ENCODE measurements at regions not wholly inside any gene's neighbourhood (a gene's known extent, or its start where the extent isn't known, plus 50 kb on each side); places are given as distances from the start of the nearest gene placed in this dataset.

GRCh38 chr1:11338284-11338924 lies 65.4 kb downstream of the UBIAD1 start:
- Histone ChIP-seq H3K9me2 (replicated peaks; ENCODE audit: insufficient read depth, low read length) (no peaks in the 10 kb centered on the region), H3K4me3 (ENCODE audit: insufficient read depth, low read length, poor library complexity, severe bottlenecking) (no peak overlapping the region), H3K27ac (ENCODE audit: low read depth, low read length) (no peak overlapping the region), H4K20me1 (ENCODE audit: low read depth, low read length) (no peaks in the 10 kb centered on the region), H3F3A (ENCODE audit: insufficient read depth) (no peaks in the 10 kb centered on the region), H3K36me3 (ENCODE audit: low read length) (no peaks in the 10 kb centered on the region), H3K27me3 (ENCODE audit: low read length) (no peaks in the 10 kb centered on the region), H3K9me3 (ENCODE audit: insufficient read depth, low read length) (no peaks in the 10 kb centered on the region), H3K9ac (ENCODE audit: low read length) (no peak overlapping the region), H3K4me2 (ENCODE audit: low read depth, low read length, poor library complexity, severe bottlenecking) (no peak overlapping the region), H2AFZ (ENCODE audit: low read depth, low read length, severe bottlenecking) (no peak overlapping the region), H3K79me2 (ENCODE audit: insufficient read depth, low read length) (no peaks in the 10 kb centered on the region)
- no peak for TF ChIP-seq CTCF (IDR thresholded peaks at IDR 0.05; ENCODE audit: insufficient read depth, low read length, poor library complexity, severe bottlenecking)
- TF ChIP-seq EZH2phosphoT487 (conservative IDR thresholded peaks at IDR 0.05; ENCODE audit: low read length): no peak

GRCh38 chr1:11339346-11340232 lies 66.6 kb downstream of the UBIAD1 start:
- H3K36me3 ChIP-seq (ENCODE audit: low read length): no peaks in the 10 kb centered on the region
- no peaks in the 10 kb centered on the region for H3K9me3 ChIP-seq (ENCODE audit: insufficient read depth, low read length)
- H2AFZ ChIP-seq (ENCODE audit: low read depth, low read length, severe bottlenecking): no peak overlapping the region
- H3K9ac ChIP-seq (ENCODE audit: low read length): no peak overlapping the region
- no peaks in the 10 kb centered on the region for H4K20me1 ChIP-seq (ENCODE audit: low read depth, low read length)
- TF ChIP-seq CTCF (IDR thresholded peaks at IDR 0.05; ENCODE audit: insufficient read depth, low read length, poor library complexity, severe bottlenecking): no peak
- no peaks in the 10 kb centered on the region for H3K27me3 ChIP-seq (ENCODE audit: low read length)
- no peaks in the 10 kb centered on the region for H3K9me2 ChIP-seq (replicated peaks; ENCODE audit: insufficient read depth, low read length)
- H3K27ac ChIP-seq (ENCODE audit: low read depth, low read length): no peak overlapping the region
- no peaks in the 10 kb centered on the region for H3K79me2 ChIP-seq (ENCODE audit: insufficient read depth, low read length)
- no peak overlapping the region for H3K4me3 ChIP-seq (ENCODE audit: insufficient read depth, low read length, poor library complexity, severe bottlenecking)
- no peak overlapping the region for H3K4me2 ChIP-seq (ENCODE audit: low read depth, low read length, poor library complexity, severe bottlenecking)
- H3F3A ChIP-seq (ENCODE audit: insufficient read depth): no peaks in the 10 kb centered on the region

- Histone ChIP-seq H3K4me2 (ENCODE audit: low read depth, low read length, poor library complexity, severe bottlenecking) (no peak overlapping the region), H2AFZ (ENCODE audit: low read depth, low read length, severe bottlenecking) (no peak overlapping the region), H3K79me2 (ENCODE audit: insufficient read depth, low read length) (no peaks in the 10 kb centered on the region), H3F3A (ENCODE audit: insufficient read depth) (no peaks in the 10 kb centered on the region), H3K9me2 (replicated peaks; ENCODE audit: insufficient read depth, low read length) (no peaks in the 10 kb centered on the region), H4K20me1 (ENCODE audit: low read depth, low read length) (no peaks in the 10 kb centered on the region), H3K27ac (ENCODE audit: low read depth, low read length) (no peak overlapping the region), H3K9ac (ENCODE audit: low read length) (no peak overlapping the region), H3K9me3 (ENCODE audit: insufficient read depth, low read length) (no peaks in the 10 kb centered on the region), H3K27me3 (ENCODE audit: low read length) (no peaks in the 10 kb centered on the region), H3K4me3 (ENCODE audit: insufficient read depth, low read length, poor library complexity, severe bottlenecking) (no peak overlapping the region), H3K36me3 (ENCODE audit: low read length) (no peaks in the 10 kb centered on the region)
- TF ChIP-seq EZH2phosphoT487 (conservative IDR thresholded peaks at IDR 0.05; ENCODE audit: low read length) (no peak), CTCF (IDR thresholded peaks at IDR 0.05; ENCODE audit: insufficient read depth, low read length, poor library complexity, severe bottlenecking) (no peak)
Observed at GRCh38 chr1:11340233-11340632, 67.2 kb downstream of the UBIAD1 start.
